GM21619 (cell line): ENCODE measurements at regions not wholly inside any gene's neighbourhood (a gene's known extent, or its start where the extent isn't known, plus 50 kb on each side); places are given as distances from the start of the nearest gene placed in this dataset.
"Not testable (repeated sequence)": the region's sequence is repeated elsewhere in the genome, so short reads cannot be mapped to it uniquely, and the experiment has no call there.

ENCODE experiments used
- ATAC-seq: cut with Tn5 transposase; IDR thresholded peaks from one replicate; pipeline ENCODE4 v1.9.1; 2021; ENCODE audit not compliant: unreplicated experiment

GRCh38 chr14:43479596-43480195, 1027.4 kb downstream of the FSCB start:
- ATAC-seq = no peak

GRCh38 chr14:43476822-43477221, 1030.3 kb downstream of the FSCB start:
- ATAC-seq = no peak

GRCh38 chr14:43475757-43476156, 1031.3 kb downstream of the FSCB start:
- no peak for ATAC-seq

GRCh38 chr14:43471595-43471994, 1035.5 kb downstream of the FSCB start:
- ATAC-seq = no peak

GRCh38 chr14:43464968-43465367, 1042.1 kb downstream of the FSCB start:
- ATAC-seq = no peak

- no peak for ATAC-seq
These were observed 1057.8 kb downstream of the FSCB start for GRCh38 chr14:43449291-43449690.

- ATAC-seq = no peak
These were observed 1069.0 kb downstream of the FSCB start for GRCh38 chr14:43438056-43438455.

- ATAC-seq = no peak
These were observed 1088.8 kb downstream of the FSCB start for GRCh38 chr14:43418324-43418723.

GRCh38 chr14:43413084-43413483, 1094.0 kb downstream of the FSCB start:
- no peak for ATAC-seq

- ATAC-seq = no peak
These were observed 1095.2 kb downstream of the FSCB start for GRCh38 chr14:43411841-43412240.

GRCh38 chr14:43410631-43411030, 1096.5 kb downstream of the FSCB start:
- no peak for ATAC-seq

GRCh38 chr14:43408472-43408871, 1098.6 kb downstream of the FSCB start:
- ATAC-seq = no peak

GRCh38 chr14:43407706-43408105, 1099.4 kb downstream of the FSCB start:
- no peak for ATAC-seq

- no peak for ATAC-seq
These were observed 1100.2 kb downstream of the FSCB start for GRCh38 chr14:43406931-43407330.

- no peak for ATAC-seq
These were observed 1107.8 kb downstream of the FSCB start for GRCh38 chr14:43399289-43399688.

GRCh38 chr14:43370565-43370896, 1136.6 kb downstream of the FSCB start:
- ATAC-seq = not testable (repeated sequence)

GRCh38 chr14:43369710-43370564, 1137.1 kb downstream of the FSCB start:
- ATAC-seq = no peak

GRCh38 chr14:43362586-43362985, 1144.5 kb downstream of the FSCB start:
- no peak for ATAC-seq

GRCh38 chr14:43361751-43362150, 1145.3 kb downstream of the FSCB start:
- no peak for ATAC-seq

- no peak for ATAC-seq
These were observed 1146.8 kb downstream of the FSCB start for GRCh38 chr14:43360239-43360638.

- no peak for ATAC-seq
These were observed 1147.8 kb downstream of the FSCB start for GRCh38 chr14:43359317-43359716.

- no peak for ATAC-seq
These were observed 1150.0 kb downstream of the FSCB start for GRCh38 chr14:43356979-43357545.
